HepG2 (cell line): ENCODE measurements at regions not wholly inside any gene's neighbourhood (a gene's known extent, or its start where the extent isn't known, plus 50 kb on each side); places are given as distances from the start of the nearest gene placed in this dataset.

Experiments
- ATAC-seq: fragments of 200-7000 bp; cut with Tn5 transposase; 3 replicates; pipeline ENCODE4 v1.9.1; 2020; ENCODE audit warnings: mild to moderate bottlenecking, moderate library complexity
- BruUV-seq: library from RNA; stranded (reverse); fragments of 400-500 nt; replicated peaks from 2 replicates; lab custom pipeline; 2021; lab: Mats Ljungman, UMichigan
- CTCF ChIA-PET: fragments of 300-600 bp; formaldehyde crosslinking; extraction: SDS; loops from one replicate; lab custom pipeline; 2021; ENCODE audit warnings: low total read pairs, inconsistent platforms, low intra/inter-chr PET ratio; lab: Yijun Ruan, JAX
- POLR2A ChIA-PET: fragments of 350-600 bp; sonication (Branson Sonifier 250); formaldehyde crosslinking; loops from one replicate; lab custom pipeline; 2020; ENCODE audit warnings: antibody characterized with exemption, inconsistent platforms; lab: Yijun Ruan, JAX
- DNase-seq: peaks from one replicate; pipeline ENCODE4 v3.0.0-alpha.2; 2015; ENCODE audit warnings: low spot score
- FAIRE-seq: peaks from 3 replicates; lab custom pipeline; 2011; peaks lifted over from hg19 to GRCh38; lab: Jason Lieb, UNC
- H2AFZ ChIP-seq: one replicate; pipeline ENCODE4 v1.6.1; 2011; ENCODE audit warnings: low read length, inconsistent platforms
- H3K27ac ChIP-seq: fragments of 300-600 bp; 3 replicates; pipeline ENCODE4 v1.8.0; 2011; ENCODE audit warnings: mixed run types, mild to moderate bottlenecking, mixed read lengths, low read length, inconsistent platforms; ENCODE audit not compliant: insufficient read depth; ENCODE audit errors: extremely low read length
- H3K27me3 ChIP-seq, 2 experiments: fragments of 200-600 bp in 1 of 2; 2 replicates in 1 of 2; 3 replicates in 1 of 2; pipeline versions ENCODE4 v1.6.0 to v1.8.0; 2011; ENCODE audit warnings: low read length in 2 of 2, mild to moderate bottlenecking in 2 of 2, moderate library complexity in 2 of 2, inconsistent platforms in 1 of 2; ENCODE audit not compliant: insufficient read depth in 2 of 2, control insufficient read depth in 1 of 2
- H3K36me3 ChIP-seq, 2 experiments: fragments of 200-600 bp in 1 of 2; replicated peaks in 1 of 2; 2 replicates in 1 of 2; 3 replicates in 1 of 2; pipeline versions ENCODE4 v1.5.1 to v1.8.0; 2011; ENCODE audit warnings: low read length in 2 of 2, inconsistent platforms in 1 of 2; ENCODE audit not compliant: insufficient read depth in 2 of 2, control insufficient read depth in 1 of 2
- H3K4me1 ChIP-seq: 2 replicates; pipeline ENCODE4 v1.5.1; 2012; ENCODE audit warnings: low read length, inconsistent platforms; ENCODE audit not compliant: insufficient read depth
- H3K4me2 ChIP-seq: 2 replicates; pipeline ENCODE4 v1.6.0; 2011; ENCODE audit warnings: low read depth, low read length, inconsistent platforms
- H3K4me3 ChIP-seq, 3 experiments: fragments of 200-600 bp in 1 of 3; sonication (generic), shearing (Covaris generic) in 1 of 3; replicated peaks in 1 of 3; 2 replicates each; pipeline ENCODE4 v1.5.1; 2011 to 2016; ENCODE audit warnings: low read length in 3 of 3, inconsistent platforms in 2 of 3, low read depth in 2 of 3, mild to moderate bottlenecking in 2 of 3, control low read depth in 1 of 3, mixed read lengths in 1 of 3; ENCODE audit not compliant: insufficient read depth in 1 of 3
- H3K79me2 ChIP-seq: one replicate; pipeline ENCODE4 v1.6.1; 2011; ENCODE audit warnings: low read length, inconsistent platforms; ENCODE audit not compliant: insufficient read depth
- H3K9ac ChIP-seq: 2 replicates; pipeline ENCODE4 v1.6.0; 2011; ENCODE audit warnings: mild to moderate bottlenecking, low read depth, low read length, inconsistent platforms; ENCODE audit not compliant: insufficient read depth
- H3K9me3 ChIP-seq: 2 replicates; pipeline ENCODE4 v1.5.1; 2012; ENCODE audit warnings: mild to moderate bottlenecking, low read length
- H4K20me1 ChIP-seq: 2 replicates; pipeline ENCODE4 v1.6.0; 2011; ENCODE audit warnings: inconsistent platforms, mild to moderate bottlenecking, low read length, moderate library complexity; ENCODE audit not compliant: insufficient read depth
- IKZF4 ChIP-seq: sonication (generic); formaldehyde crosslinking; IDR thresholded peaks from 2 replicates; pipeline ENCODE4 v1.5.1; 2020; ENCODE audit warnings: borderline replicate concordance, mild to moderate bottlenecking, low read depth, missing genetic modification reagents; ENCODE audit errors: not compliant biosample characterization
- MED1 ChIP-seq: sonication (generic); formaldehyde crosslinking; IDR thresholded peaks from 2 replicates; pipeline ENCODE4 v1.4.0; 2020; ENCODE audit warnings: missing genetic modification reagents
- PCBP2 ChIP-seq: fragments of 200-400 bp; formaldehyde crosslinking; optimal IDR thresholded peaks from 2 replicates; pipeline ENCODE3; 2018; ENCODE audit warnings: low read length, low read depth; ENCODE audit not compliant: poor library complexity, severe bottlenecking
- RFX3 ChIP-seq: IDR thresholded peaks from 2 replicates; pipeline ENCODE4 v1.6.1; 2016; ENCODE audit warnings: missing biosample characterization, missing genetic modification reagents
- SUZ12 ChIP-seq: fragments of 150-350 bp; IDR thresholded peaks from 2 replicates; pipeline ENCODE4 v1.6.1; 2014; ENCODE audit warnings: low read depth, low read length
- U2AF1 ChIP-seq: fragments of 200-400 bp; formaldehyde crosslinking; optimal IDR thresholded peaks from 2 replicates; pipeline ENCODE3; 2017; ENCODE audit warnings: mild to moderate bottlenecking, low read depth, low read length
- ZNF329 ChIP-seq: sonication (generic); formaldehyde crosslinking; IDR thresholded peaks from 2 replicates; pipeline ENCODE4 v1.9.0; 2021; ENCODE audit warnings: low read depth, mild to moderate bottlenecking, missing genetic modification reagents
- ZNF674 ChIP-seq: sonication (generic); formaldehyde crosslinking; IDR thresholded peaks from 2 replicates; pipeline ENCODE4 v1.5.0; 2020; ENCODE audit warnings: low read depth, mild to moderate bottlenecking, missing genetic modification reagents
- WGBS: methylation state at CpG from one replicate; pipeline ENCODE4 v1.1.6; 2017; ENCODE audit warnings: low lambda C conversion rate; 5-methylcytosine and 5-hydroxymethylcytosine counted together
- in situ Hi-C: cut with HindIII; loops from 2 replicates; pipeline ENCODE4 v1.10.0; 2017; ENCODE audit warnings: low pct_unique_long_range_greater_than_20kb; ENCODE audit not compliant: extremely low pct_ligation_motif_present
- intact Hi-C: fragments of 100-400 bp; cut with micrococcal nuclease; formaldehyde crosslinking; loops from one replicate; pipeline ENCODE4 v1.10.0; 2022; ENCODE audit not compliant: unreplicated experiment
- TF ChIP-seq, protein P1 (sequence below): IDR thresholded peaks from 2 replicates; pipeline ENCODE4 v1.6.1; 2016; ENCODE audit warnings: low read depth, borderline replicate concordance
- TF ChIP-seq, protein P2 (sequence below): sonication (generic); formaldehyde crosslinking; IDR thresholded peaks from 2 replicates; pipeline ENCODE4 v1.8.0; 2022; ENCODE audit warnings: missing genetic modification reagents, mild to moderate bottlenecking, moderate library complexity, borderline replicate concordance
- TF ChIP-seq, protein P3 (sequence below): sonication (generic); formaldehyde crosslinking; IDR thresholded peaks from 2 replicates; pipeline ENCODE4 v1.4.0; 2020; ENCODE audit warnings: missing genetic modification reagents, borderline replicate concordance
- TF ChIP-seq, protein P4 (sequence below): sonication (generic); formaldehyde crosslinking; IDR thresholded peaks from 2 replicates; pipeline ENCODE4 v1.4.0; 2020; ENCODE audit warnings: missing genetic modification reagents

DNA sequence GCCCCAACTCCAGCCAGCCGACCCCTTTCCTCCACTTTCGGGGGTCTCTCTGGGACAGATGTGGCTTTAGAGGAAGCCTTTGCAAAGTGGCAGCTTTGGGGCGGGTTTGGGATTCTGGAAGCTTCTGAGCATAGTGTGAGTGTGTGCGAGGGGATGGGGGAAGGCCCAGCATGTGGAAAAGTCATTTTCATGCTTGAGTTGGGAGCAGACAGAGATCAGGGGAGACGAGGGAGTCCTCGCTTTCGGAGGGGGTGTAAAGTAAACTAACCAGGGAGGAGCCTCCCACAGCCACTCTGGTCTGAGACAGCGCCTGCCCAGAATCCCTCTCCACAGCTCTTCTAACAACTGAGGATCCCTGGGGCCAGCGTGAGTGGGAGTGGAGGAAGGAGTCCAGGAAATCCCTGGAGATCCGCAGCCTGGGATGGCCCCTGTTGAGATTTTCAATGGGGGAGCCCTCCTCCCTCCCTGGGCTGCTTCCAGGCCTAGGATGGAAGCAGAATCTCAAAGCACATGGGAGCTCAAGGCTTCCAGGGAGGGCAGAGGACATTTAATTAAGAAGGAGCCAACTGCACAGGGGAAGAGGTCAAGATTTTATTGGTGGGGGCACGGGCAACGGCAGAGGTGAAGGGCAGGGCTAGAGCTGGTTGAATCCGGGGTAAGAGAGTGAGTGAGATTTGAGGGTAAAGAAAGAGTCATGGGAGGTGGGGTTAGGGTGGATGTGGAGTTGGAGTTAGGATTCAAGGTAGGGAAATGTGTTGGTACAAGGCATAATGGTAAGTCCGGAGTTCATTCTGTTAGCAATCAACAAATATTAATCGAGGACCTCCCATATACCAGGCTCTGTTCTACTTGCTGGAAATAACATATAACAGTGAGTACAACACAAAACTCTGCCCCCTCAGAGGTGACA, 102.3 kb upstream of the FOXP4 start:
- BruUV-seq: no TSS peak
- intact Hi-C loops: no loop called here
- FAIRE-seq (no peak), ATAC-seq (peak; percentile 14), DNase-seq (no peak)
- Histone ChIP-seq H3K9ac (no peak overlapping the region), H3K36me3 (no peaks in the 10 kb centered on the region), H3K79me2 (no peaks in the 10 kb centered on the region), H3K9me3 (no peaks in the 10 kb centered on the region), H2AFZ (no peak overlapping the region), H3K27me3 (peaks cover 15 to 81% of the 10 kb centered on the region in 2 experiments), H3K4me3 (0 out of 6 replicates have a peak overlapping the region, but pooled peaks of 1 of the 3 experiments have one; percentile 2), H3K27ac (no peak overlapping the region), H4K20me1 (no peaks in the 10 kb centered on the region), H3K4me1 (peaks cover 31% of the 10 kb centered on the region), H3K4me2 (peak overlapping the region; percentile 44; the same call in 1 of the 2 replicates)
- POLR2A ChIA-PET: interaction anchor here (0.6 to 1.6 kb wide), 2 partner anchors 13 to 51 kb away, joined by 3 to 4 read pairs; no protein-coding TSS in a partner anchor
- in situ Hi-C loops: no loop called here
- 35% methylated on average over 15 of the region's 15 CpGs for WGBS
- CTCF ChIA-PET: interaction anchor here (1.8 kb wide), 1 partner anchor 19 kb away, joined by 6 read pairs; no protein-coding TSS in a partner anchor
- TF ChIP-seq, protein P1, sequence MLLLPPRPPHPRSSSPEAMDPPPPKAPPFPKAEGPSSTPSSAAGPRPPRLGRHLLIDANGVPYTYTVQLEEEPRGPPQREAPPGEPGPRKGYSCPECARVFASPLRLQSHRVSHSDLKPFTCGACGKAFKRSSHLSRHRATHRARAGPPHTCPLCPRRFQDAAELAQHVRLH (CRISPR knock-in tag): no peak
- TF ChIP-seq ZNF329 (no peak), RFX3 (no peak), U2AF1 (peak; percentile 54), IKZF4 (CRISPR knock-in tag) (no peak), PCBP2 (peak; percentile 50), MED1 (CRISPR knock-in tag) (no peak), SUZ12 (no peak), ZNF674 (CRISPR knock-in tag) (no peak)
- TF ChIP-seq, protein P2, sequence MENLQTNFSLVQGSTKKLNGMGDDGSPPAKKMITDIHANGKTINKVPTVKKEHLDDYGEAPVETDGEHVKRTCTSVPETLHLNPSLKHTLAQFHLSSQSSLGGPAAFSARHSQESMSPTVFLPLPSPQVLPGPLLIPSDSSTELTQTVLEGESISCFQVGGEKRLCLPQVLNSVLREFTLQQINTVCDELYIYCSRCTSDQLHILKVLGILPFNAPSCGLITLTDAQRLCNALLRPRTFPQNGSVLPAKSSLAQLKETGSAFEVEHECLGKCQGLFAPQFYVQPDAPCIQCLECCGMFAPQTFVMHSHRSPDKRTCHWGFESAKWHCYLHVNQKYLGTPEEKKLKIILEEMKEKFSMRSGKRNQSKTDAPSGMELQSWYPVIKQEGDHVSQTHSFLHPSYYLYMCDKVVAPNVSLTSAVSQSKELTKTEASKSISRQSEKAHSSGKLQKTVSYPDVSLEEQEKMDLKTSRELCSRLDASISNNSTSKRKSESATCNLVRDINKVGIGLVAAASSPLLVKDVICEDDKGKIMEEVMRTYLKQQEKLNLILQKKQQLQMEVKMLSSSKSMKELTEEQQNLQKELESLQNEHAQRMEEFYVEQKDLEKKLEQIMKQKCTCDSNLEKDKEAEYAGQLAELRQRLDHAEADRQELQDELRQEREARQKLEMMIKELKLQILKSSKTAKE (CRISPR knock-in tag): no peak
- TF ChIP-seq, protein P3, sequence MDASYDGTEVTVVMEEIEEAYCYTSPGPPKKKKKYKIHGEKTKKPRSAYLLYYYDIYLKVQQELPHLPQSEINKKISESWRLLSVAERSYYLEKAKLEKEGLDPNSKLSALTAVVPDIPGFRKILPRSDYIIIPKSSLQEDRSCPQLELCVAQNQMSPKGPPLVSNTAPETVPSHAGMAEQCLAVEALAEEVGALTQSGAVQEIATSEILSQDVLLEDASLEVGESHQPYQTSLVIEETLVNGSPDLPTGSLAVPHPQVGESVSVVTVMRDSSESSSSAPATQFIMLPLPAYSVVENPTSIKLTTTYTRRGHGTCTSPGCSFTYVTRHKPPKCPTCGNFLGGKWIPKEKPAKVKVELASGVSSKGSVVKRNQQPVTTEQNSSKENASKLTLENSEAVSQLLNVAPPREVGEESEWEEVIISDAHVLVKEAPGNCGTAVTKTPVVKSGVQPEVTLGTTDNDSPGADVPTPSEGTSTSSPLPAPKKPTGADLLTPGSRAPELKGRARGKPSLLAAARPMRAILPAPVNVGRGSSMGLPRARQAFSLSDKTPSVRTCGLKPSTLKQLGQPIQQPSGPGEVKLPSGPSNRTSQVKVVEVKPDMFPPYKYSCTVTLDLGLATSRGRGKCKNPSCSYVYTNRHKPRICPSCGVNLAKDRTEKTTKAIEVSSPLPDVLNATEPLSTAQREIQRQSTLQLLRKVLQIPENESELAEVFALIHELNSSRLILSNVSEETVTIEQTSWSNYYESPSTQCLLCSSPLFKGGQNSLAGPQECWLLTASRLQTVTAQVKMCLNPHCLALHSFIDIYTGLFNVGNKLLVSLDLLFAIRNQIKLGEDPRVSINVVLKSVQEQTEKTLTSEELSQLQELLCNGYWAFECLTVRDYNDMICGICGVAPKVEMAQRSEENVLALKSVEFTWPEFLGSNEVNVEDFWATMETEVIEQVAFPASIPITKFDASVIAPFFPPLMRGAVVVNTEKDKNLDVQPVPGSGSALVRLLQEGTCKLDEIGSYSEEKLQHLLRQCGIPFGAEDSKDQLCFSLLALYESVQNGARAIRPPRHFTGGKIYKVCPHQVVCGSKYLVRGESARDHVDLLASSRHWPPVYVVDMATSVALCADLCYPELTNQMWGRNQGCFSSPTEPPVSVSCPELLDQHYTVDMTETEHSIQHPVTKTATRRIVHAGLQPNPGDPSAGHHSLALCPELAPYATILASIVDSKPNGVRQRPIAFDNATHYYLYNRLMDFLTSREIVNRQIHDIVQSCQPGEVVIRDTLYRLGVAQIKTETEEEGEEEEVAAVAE (CRISPR knock-in tag): no peak
- TF ChIP-seq, protein P4, sequence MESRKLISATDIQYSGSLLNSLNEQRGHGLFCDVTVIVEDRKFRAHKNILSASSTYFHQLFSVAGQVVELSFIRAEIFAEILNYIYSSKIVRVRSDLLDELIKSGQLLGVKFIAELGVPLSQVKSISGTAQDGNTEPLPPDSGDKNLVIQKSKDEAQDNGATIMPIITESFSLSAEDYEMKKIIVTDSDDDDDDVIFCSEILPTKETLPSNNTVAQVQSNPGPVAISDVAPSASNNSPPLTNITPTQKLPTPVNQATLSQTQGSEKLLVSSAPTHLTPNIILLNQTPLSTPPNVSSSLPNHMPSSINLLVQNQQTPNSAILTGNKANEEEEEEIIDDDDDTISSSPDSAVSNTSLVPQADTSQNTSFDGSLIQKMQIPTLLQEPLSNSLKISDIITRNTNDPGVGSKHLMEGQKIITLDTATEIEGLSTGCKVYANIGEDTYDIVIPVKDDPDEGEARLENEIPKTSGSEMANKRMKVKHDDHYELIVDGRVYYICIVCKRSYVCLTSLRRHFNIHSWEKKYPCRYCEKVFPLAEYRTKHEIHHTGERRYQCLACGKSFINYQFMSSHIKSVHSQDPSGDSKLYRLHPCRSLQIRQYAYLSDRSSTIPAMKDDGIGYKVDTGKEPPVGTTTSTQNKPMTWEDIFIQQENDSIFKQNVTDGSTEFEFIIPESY (CRISPR knock-in tag): no peak
